Anterior cingulate cortex (tissue), 58 donors: ENCODE measurements at regions not wholly inside any gene's neighbourhood (a gene's known extent, or its start where the extent isn't known, plus 50 kb on each side); places are given as distances from the start of the nearest gene placed in this dataset.

Experiments used
- DNase-seq, 58 donors: peaks; one replicate each; lab custom pipeline; 2025; lab: John Stamatoyannopoulos, UW

DNA sequence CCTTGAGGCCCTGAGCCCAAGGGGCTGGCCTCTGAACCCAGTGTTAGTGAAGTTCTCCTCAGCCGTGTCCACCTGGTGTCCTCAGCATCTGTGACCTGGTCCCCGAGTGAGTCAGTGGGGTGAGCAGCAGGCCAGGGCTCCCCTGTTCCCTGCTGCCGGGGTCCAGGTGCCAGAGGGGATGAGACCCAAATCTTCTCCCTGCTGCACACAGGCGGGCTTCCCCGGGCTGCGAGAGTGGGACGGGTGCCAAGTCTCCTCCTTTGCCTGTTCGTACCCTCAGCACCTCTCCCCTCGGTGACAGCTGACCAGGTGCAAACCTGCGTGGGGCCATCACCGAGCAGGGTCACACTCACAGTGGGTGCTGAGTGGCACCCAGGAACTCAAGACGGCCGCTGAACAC is 514.5 kb downstream of the TBC1D22A start:
- no peak for DNase-seq

DNA sequence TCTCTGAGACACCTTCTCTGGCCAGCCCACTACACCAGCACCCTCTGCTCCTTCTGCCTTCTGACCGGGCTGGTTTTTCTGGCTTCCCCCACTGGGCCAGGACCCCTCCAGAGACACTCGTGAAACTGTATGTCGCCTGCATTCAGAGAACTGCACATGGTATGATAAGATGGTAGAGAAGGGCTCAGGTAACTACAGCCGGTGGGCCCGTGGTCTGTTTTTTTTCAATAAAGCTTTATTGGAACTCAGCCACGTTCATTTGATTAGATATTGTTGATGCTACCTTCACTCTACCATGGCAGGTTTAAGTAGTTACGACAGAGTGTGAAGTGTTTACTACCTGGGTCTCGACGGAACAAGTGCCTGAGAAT is 514.0 kb downstream of the TBC1D22A start:
- no peak for DNase-seq

GRCh38 chr22:47275605-47276449 is 513.4 kb downstream of the TBC1D22A start:
- no peak for DNase-seq

GRCh38 chr22:47274196-47274595 is 511.7 kb downstream of the TBC1D22A start:
- DNase-seq = no peak

DNA sequence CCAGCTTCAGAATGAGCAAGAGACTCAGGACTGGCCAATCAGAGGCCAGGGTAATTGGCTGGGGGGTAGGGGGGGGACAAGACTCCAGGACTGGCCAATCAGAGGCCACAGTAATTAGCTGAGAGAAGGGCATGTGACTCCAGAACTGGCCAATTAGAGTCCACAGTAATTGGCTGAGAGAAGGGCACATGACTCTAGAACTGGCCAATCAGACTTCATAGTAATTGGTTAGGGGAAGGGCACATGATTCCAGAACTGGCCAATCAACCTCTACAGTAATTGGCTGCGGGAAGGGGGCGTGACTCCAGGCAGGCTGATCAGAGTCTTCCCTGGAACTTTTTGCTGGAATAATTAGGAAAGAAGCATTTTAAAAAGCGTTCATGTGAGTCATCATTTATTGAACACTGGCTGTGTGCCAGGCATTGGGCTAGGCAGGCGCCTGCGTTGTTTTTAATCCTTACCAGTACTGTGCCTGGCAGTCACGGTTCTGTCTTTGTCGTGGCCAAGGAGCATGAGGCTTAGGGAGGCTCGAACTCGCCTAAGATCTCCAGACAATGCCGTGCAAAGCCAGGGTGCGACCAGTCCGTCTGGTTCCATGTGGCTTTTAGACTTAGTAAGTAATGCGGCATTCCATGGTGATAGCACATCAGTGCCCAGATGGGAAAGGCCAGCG is 508.1 kb downstream of the TBC1D22A start:
- DNase-seq = no peak

DNA sequence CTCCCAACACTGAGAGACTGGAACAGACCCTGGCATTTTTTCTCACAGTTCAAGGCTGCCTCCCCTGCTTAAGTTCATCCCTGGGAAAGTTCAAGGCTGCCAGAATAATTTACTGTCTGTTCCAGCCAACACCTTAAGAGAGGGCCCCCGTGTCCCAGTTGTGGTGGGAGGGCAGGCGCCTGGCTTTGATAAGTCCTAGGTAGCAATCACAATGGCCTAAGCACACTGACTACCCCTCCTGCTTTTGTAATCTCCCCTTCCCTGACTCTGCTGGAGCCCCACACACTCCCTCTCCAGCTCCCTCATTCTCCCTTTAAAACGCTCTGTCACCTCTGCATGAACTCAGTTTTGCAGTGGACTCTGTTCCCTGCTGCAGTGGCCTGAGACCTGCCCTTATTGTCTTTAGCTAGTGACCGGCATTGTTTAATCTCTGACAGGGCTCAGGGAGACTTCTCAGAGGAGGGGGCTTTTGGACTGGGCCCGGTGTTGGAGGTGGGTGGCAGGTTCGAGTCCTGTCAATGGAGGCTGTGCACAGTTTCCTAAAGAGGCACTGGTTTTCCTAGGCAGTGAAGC is 507.2 kb downstream of the TBC1D22A start:
- no peak for DNase-seq

- DNase-seq = no peak
Measured at GRCh38 chr22:47267513-47268282, 505.2 kb downstream of the TBC1D22A start.

GRCh38 chr22:47266329-47266728 is 503.9 kb downstream of the TBC1D22A start:
- no peak for DNase-seq

GRCh38 chr22:47260551-47260950 is 498.1 kb downstream of the TBC1D22A start:
- no peak for DNase-seq

- DNase-seq = no peak
Measured at GRCh38 chr22:47259990-47260389, 497.5 kb downstream of the TBC1D22A start.

- no peak for DNase-seq
Measured at GRCh38 chr22:47259049-47259448, 496.6 kb downstream of the TBC1D22A start.

DNA sequence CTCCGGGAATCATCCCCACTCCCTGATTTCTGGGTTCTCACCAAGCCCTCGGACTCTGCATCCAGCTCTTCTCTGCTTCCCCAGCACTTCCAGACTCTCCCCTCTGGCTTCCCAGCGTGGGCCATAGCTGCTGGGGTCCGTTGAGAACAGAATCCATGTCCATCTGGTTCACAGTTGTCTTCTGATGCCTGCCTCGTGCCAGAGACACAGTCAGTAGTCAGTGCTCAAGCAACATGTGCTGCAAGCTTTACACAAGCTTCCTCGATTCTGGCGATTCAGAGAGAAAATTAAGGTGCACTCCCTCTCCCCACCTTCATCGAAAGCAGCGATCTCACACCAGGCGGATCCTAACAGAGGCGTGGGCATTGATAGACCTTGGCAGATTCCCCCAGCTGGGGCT is 495.5 kb downstream of the TBC1D22A start:
- no peak for DNase-seq

- DNase-seq = no peak
Measured at GRCh38 chr22:47257566-47257965, 495.1 kb downstream of the TBC1D22A start.

DNA sequence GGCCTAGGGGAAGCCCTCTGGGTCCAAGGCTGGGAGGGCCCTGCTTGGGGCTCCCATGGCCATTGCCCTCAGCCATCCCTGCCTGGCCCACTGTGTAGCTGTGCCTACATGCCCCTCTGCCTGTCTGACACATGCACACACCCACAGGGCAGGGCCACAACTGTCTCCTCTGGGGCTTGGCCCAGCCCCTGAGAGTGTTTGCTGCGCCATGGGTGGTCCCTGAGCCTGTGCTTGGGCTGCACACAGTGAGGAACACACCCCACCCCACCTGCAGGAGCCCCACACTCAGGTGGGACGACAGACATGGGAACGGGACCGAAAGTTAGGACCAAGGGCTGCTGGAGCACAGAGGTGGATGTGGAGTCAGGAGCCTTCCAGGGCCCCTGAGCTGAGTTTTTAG is 489.5 kb downstream of the TBC1D22A start:
- no peak for DNase-seq

DNA sequence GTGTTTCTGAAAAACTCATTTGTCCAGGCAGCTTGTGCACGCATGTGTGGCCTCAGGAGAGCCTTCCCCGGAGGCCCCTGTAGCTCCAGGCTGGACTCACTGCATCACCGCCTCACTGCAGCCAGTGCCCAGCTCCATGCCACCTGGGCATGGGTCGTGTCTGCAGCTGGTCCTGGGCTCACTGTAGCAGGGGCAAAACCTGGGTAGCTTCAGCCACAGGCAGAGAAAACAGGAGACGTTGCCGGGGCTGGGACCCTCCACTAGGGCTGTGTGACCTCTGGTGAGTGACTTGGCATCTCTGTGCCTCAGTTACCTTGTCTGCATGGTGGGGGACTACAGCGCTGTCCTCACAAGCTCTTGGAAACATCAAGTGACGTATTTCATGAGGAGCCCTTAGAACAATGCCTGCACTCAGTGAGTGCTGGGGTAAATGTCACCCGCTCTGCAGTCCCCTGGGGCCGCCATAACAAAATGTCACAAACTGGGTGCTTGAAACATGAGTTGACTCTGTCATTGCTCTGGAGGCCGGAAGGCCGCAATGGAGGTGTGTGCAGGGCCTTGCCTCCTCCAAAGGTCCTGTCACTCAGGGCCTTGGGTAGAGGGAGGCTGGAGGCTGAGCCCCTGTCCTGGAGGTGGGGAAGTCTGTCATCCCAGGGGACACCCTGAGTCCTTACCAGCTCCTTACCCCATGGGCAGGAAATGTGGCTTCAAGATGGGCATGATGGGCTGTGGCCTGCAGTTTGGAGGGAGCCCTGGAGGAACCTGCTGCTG is 488.7 kb downstream of the TBC1D22A start:
- DNase-seq = no peak

GRCh38 chr22:47249370-47249928 is 487.0 kb downstream of the TBC1D22A start:
- no peak for DNase-seq

DNA sequence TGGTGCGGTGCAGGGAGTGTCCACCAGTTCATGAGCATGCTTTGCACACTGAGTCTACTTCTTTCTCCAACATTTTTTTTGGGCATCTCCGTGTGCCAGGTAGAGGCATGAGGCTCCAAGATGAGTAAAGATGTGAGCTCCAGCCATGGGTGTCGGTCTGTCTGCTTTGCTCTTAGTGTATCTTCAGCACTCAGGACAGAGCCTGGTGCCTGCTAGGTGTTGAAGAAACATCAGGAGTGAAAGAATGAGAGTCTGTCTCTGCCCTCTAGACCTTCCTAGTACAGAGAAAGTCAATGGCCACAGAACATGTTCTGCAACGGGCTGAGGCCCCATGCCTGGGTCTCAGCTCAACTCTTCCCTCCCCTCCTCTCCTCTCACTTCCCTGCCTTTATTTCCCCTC is 486.5 kb downstream of the TBC1D22A start:
- DNase-seq = no peak

DNA sequence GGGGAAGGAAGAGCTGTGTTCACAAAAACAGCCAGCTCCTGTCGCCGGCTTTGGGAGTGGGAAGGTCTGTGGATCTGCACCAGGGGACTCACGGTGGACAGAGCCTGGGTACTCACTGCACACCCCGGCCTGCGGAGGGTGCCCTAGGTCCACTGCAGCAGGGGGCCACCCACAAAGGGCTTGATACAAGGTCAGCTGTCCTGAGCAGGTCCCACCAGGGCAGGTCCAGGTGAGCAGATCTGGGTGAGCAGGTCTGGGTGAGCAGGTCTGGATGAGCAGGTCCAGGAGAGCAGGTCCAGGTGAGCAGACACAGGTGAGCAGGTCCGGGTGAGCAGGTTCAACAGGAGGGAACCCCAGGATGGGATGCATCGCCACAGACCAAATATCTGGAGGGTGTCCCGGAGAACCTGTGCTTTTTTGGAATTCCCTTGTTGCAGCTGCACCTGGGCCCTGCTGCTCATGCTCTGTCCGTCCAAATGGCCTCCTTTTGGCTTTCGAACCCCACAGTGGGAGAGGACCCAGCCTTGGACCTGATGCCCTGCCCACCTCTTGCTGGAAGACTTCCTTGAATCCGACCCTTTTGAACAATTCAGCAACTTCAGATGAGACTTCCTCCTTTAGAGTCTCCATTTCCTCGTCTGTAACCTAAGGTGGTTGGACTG is 485.3 kb downstream of the TBC1D22A start:
- peak in 1 of 58 donors; percentile 18 for DNase-seq

GRCh38 chr22:47245786-47246185 is 483.3 kb downstream of the TBC1D22A start:
- no peak for DNase-seq
